HUES64 (cell line): ENCODE measurements at regions not wholly inside any gene's neighbourhood (a gene's known extent, or its start where the extent isn't known, plus 50 kb on each side); places are given as distances from the start of the nearest gene placed in this dataset.
"Not testable (repeated sequence)": the region's sequence is repeated elsewhere in the genome, so short reads cannot be mapped to it uniquely, and the experiment has no call there.

Experiments
- H3K27ac ChIP-seq: 2 replicates; pipeline ENCODE4 v1.7.0; 2013; ENCODE audit warnings: low read depth, low read length, inconsistent platforms
- H3K27me3 ChIP-seq: 2 replicates; pipeline ENCODE4 v1.6.1; 2013; ENCODE audit warnings: mild to moderate bottlenecking, low read length; ENCODE audit not compliant: insufficient read depth
- H3K36me3 ChIP-seq: 2 replicates; pipeline ENCODE4 v1.6.1; 2013; ENCODE audit warnings: mild to moderate bottlenecking, low read length; ENCODE audit not compliant: insufficient read depth
- H3K4me1 ChIP-seq: 2 replicates; pipeline ENCODE4 v1.6.1; 2013; ENCODE audit warnings: mild to moderate bottlenecking, low read length, moderate library complexity; ENCODE audit not compliant: insufficient read depth
- H3K4me3 ChIP-seq: 2 replicates; pipeline ENCODE4 v1.5.1; 2013; ENCODE audit warnings: mild to moderate bottlenecking, low read length, moderate library complexity
- H3K9ac ChIP-seq: 2 replicates; pipeline ENCODE4 v1.6.1; 2013; ENCODE audit warnings: mild to moderate bottlenecking, low read depth, low read length
- H3K9me3 ChIP-seq: 2 replicates; pipeline ENCODE4 v1.6.1; 2013; ENCODE audit warnings: low read depth, low read length; ENCODE audit not compliant: insufficient read depth
- WGBS: fragments of 150-250, 120-280 bp; methylation state at CpG from one replicate; pipeline ENCODE4 v1.1.7; 2013; ENCODE audit warnings: missing lambda C conversion rate; 5-methylcytosine and 5-hydroxymethylcytosine counted together

DNA sequence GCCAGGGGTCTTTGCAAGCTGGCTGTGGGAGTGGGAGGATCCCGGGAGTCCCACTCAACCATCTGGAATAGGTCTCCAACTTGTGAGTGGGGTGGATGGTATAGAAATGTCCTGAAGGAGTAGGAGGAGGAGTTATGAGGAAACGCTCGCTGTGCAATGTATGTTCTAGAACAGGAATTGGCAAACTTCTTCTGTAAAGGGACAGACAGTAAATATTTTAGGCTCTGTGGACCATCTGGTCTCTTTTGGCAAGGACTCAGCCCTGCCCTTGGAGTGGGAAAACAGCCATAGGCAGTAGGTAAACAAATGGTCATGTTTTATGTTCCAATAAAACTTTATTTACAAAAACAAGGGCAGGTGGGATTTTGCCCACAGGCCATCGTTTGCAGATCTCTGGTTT, 149.2 kb downstream of the NPIPB5 start:
- Histone ChIP-seq H3K27me3 (no peaks in the 10 kb centered on the region), H3K27ac (no peak overlapping the region), H3K36me3 (no peaks in the 10 kb centered on the region), H3K4me1 (no peaks in the 10 kb centered on the region), H3K4me3 (no peak overlapping the region), H3K9ac (no peak overlapping the region), H3K9me3 (0 out of 2 replicates have a peak, but pooled peaks cover 7% of the 10 kb centered on the region)
- 95% methylated on average over 4 of the region's 4 CpGs for WGBS

DNA sequence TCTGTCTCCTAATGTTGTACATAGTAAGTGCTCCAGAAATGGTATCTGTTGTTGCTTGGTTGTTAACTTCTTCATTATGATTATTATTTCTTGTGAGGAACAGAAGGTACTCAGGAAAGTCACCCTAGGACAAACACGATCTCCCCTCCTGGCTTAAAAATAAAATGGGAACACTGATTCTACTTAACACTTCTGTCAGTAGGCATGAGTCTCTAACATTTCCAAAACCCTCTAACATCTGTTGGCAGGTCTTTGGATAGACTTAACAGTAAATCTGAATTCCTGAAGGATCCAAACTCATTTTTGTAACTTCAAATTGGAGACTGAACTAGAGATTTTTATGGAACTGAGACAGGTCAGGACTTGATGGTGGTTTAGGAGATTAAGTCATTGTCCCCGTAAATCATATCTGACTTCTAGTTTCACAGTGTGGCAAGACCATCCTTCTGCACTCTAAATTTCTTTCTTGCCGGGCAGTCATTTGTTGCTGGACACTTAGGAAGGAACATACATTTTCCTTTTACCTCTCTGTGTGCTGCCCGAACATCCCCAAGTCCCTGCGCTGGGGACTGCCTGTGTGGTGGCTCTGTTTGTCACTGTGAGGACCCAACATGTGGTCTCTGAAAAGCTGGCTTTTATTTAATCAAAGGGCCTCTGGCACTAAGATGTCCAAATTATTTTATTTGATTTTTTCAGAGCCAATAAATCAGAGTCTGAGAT, 149.9 kb downstream of the NPIPB5 start:
- WGBS: 90% methylated on average over 5 of the region's 5 CpGs
- Histone ChIP-seq H3K9ac (no peak overlapping the region), H3K27me3 (no peaks in the 10 kb centered on the region), H3K27ac (no peak overlapping the region), H3K9me3 (0 out of 2 replicates have a peak, but pooled peaks cover 7% of the 10 kb centered on the region), H3K36me3 (no peaks in the 10 kb centered on the region), H3K4me1 (no peaks in the 10 kb centered on the region), H3K4me3 (no peak overlapping the region)

DNA sequence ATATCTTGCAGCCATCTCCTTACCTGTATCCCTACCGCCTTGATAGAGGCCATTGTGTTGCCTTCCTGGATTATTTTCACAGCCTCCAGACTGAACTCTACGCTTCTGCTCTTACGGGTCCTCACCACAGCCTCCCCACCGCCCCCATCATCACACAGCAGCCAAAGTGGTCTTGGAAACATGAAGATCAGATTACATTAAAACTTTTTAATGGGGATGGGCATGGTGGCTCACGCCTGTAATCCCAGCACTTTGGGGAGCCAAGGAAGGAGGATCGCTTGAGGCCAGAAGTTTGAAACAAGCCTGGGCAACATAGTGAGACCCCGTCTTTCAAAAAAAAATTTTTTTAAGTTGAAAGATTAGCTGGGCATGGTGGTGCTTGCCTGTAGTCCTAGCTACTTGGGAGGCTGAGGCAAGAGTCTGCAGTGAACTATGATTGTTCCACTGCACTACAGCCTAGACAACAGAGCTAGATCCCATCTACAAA, 150.5 kb downstream of the NPIPB5 start:
- Histone ChIP-seq H3K9ac (no peak overlapping the region), H3K27me3 (no peaks in the 10 kb centered on the region), H3K36me3 (no peaks in the 10 kb centered on the region), H3K4me3 (no peak overlapping the region), H3K4me1 (no peaks in the 10 kb centered on the region), H3K9me3 (0 out of 2 replicates have a peak, but pooled peaks cover 7% of the 10 kb centered on the region), H3K27ac (no peak overlapping the region)
- WGBS: 84% methylated on average over 7 of the region's 7 CpGs

DNA sequence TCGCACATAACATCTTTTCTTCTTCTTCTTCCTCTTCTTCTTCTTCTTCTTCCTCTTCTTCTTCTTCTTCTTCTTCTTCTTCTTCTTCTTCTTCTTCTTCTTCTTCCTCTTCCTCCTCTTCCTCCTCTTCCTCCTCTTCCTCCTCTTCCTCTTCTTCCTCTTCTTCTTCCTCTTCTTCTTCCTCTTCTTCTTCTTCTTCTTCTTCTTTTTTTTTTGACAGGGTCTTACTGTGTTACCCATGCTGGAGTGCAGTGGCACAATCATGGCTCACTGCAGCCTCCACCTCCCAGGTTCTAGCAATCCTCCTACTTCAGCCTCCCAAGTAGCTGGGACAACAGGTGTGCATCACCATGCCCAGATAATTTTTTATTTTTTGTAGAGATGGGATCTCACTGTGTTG, 151.0 kb upstream of the HS3ST2 start:
- not testable (repeated sequence) for H3K4me1 ChIP-seq, H3K36me3 ChIP-seq, H3K27me3 ChIP-seq, H3K4me3 ChIP-seq, H3K9ac ChIP-seq, H3K27ac ChIP-seq, H3K9me3 ChIP-seq
- WGBS: 93% methylated on average over 1 of the region's 1 CpG

DNA sequence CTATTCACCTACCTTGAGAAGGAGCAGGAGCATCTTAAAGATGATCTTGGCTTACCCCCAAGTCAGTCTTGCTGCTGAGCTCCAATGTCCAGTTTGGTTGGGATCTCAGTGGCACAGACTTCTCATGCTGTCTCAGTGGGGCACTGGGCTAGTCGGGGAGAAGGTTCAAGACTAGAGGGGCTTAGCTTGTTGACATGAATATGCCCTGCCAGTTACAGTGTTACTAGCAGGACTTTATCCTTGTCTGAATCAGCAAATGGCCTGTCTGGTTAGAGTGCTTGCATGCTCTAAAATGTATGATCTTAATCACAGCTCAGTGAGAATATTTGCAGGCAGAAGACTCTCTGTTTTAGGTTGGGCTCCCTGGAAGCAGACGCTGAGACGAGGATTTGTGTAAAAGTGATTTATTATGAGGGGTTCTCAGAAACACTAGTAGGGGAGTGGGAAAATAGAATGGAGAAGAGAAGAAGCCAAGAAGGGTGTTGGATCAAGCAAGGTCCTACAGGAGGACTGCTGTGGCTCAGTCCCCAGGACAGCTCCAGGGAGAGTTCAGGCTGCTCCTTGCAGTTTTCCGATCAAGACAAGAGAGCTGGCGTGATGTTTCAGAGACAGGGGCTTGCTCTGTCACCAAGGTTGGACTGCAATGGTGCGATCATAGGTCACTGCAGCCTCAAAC, 150.4 kb upstream of the HS3ST2 start:
- H3K9ac ChIP-seq: no peak overlapping the region
- H3K4me1 ChIP-seq: no peaks in the 10 kb centered on the region
- no peaks in the 10 kb centered on the region for H3K36me3 ChIP-seq
- no peaks in the 10 kb centered on the region for H3K27me3 ChIP-seq
- H3K9me3 ChIP-seq: 0 out of 2 replicates have a peak, but pooled peaks cover 7% of the 10 kb centered on the region
- WGBS: 93% methylated on average over 6 of the region's 6 CpGs
- no peak overlapping the region for H3K27ac ChIP-seq
- no peak overlapping the region for H3K4me3 ChIP-seq

DNA sequence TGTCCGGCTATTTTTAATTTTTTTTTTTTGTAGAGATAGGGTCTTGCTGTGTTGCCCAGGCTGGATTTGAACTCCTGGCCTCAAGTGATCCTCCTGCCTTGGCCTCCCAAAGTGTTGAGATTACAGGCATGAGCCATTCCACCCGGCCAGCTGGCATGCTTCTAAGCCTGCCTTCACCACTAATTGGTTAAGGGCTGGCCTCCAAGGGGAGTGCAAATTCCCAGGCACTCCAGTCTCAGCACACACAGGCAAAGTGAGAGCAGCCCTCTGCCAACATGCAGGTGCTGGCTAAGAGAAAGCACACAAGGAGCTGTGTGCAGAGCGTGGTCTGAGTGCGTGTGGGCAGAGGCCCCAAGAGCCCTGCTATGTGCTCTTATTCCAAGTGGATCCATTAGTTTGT, 149.8 kb upstream of the HS3ST2 start:
- Histone ChIP-seq H3K36me3 (no peaks in the 10 kb centered on the region), H3K9me3 (0 out of 2 replicates have a peak, but pooled peaks cover 7% of the 10 kb centered on the region), H3K4me1 (no peaks in the 10 kb centered on the region), H3K27me3 (no peaks in the 10 kb centered on the region), H3K9ac (no peak overlapping the region), H3K4me3 (no peak overlapping the region), H3K27ac (no peak overlapping the region)
- WGBS: 91% methylated on average over 4 of the region's 4 CpGs

DNA sequence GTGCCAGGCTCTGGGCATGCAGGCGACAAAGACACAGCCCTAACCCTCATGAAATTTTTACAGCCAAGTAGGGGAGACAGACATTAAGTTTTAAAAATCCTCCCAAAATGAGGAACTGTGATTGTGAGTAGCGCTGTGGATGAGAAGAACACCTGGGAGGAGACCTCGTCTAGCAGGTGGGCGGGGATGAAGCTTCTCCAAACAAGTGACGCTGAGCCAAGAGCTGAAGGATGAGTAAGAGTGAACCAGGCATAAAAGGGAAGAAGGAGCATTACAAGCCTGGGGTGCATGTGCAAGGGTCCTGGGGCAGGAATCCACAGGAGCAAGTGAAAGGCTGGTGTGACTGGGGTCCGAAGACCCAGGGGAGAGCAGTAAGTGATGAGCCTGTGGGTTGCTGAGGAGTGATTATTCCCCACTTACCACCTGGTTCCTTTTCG, 149.4 kb upstream of the HS3ST2 start:
- H3K4me3 ChIP-seq: no peak overlapping the region

DNA sequence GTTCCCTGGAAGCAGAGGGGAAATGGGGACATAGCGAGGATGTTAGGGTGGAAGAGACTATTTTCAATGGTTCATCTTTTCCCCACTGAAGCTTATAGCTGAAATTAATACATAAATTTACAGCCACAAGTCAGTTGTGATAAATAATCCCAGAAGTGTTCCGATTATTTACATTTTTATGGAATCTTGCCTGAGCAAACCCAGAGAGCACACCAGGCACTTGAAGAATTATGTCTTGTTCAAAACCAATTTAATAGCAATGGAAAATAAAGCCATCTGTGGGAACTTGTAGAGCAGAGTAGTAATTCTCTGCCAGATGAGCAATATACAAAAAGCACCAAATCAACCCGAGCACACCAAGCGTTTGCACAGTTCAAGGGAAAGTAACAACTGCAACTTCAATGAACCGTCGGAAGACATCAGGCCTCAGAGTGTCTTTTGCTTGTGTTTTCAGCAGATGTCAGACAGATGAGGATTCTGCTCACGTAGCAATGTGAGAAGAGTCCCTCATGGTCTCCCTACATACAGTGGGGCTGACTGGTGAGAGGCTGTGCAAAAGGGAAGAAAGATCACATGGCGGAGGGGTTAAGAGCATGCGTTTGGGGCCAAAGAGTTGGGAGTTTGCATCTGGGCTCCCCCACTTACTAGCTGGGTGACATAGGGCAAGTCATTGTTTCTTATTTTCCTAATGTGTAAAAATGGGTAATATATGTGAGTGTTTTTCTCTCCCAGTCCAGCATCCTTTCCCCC, 148.7 kb upstream of the HS3ST2 start:
- 94% methylated on average over 9 of the region's 9 CpGs for WGBS
- Histone ChIP-seq H3K27me3 (no peaks in the 10 kb centered on the region), H3K4me3 (no peak overlapping the region), H3K9me3 (0 out of 2 replicates have a peak, but pooled peaks cover 7% of the 10 kb centered on the region), H3K9ac (no peak overlapping the region), H3K27ac (no peak overlapping the region), H3K36me3 (no peaks in the 10 kb centered on the region), H3K4me1 (no peaks in the 10 kb centered on the region)

More for the DNA sequence above, 149.4 kb upstream of the HS3ST2 start:
- WGBS: 88% methylated on average over 7 of the region's 7 CpGs
- Histone ChIP-seq H3K27ac (no peak overlapping the region), H3K27me3 (no peaks in the 10 kb centered on the region), H3K4me1 (no peaks in the 10 kb centered on the region), H3K9ac (no peak overlapping the region), H3K36me3 (no peaks in the 10 kb centered on the region), H3K9me3 (0 out of 2 replicates have a peak, but pooled peaks cover 7% of the 10 kb centered on the region)

DNA sequence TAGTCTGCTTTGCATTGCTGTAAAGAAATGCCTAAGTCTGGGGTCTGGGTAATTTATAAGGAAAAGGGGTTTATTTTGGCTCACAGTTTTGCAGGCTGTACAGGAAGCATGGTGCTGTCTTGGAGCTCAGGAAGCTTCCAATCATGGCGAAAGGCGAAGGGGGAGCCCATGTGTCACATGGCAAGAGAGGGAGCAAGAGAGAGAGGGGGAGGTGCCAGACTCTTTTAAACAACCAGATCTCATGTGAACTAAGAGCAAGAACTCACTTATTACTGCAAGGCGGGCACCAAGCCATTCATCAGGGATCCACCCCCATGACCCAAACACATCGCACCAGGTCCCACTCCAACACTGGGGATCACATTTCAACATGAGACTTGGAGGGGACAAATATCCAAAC, 148.2 kb upstream of the HS3ST2 start:
- no peak overlapping the region for H3K27ac ChIP-seq
- no peaks in the 10 kb centered on the region for H3K4me1 ChIP-seq
- 81% methylated on average over 3 of the region's 4 CpGs for WGBS
- H3K4me3 ChIP-seq: no peak overlapping the region
- no peaks in the 10 kb centered on the region for H3K27me3 ChIP-seq
- no peaks in the 10 kb centered on the region for H3K36me3 ChIP-seq
- H3K9me3 ChIP-seq: 0 out of 2 replicates have a peak, but pooled peaks cover 7% of the 10 kb centered on the region
- H3K9ac ChIP-seq: no peak overlapping the region

DNA sequence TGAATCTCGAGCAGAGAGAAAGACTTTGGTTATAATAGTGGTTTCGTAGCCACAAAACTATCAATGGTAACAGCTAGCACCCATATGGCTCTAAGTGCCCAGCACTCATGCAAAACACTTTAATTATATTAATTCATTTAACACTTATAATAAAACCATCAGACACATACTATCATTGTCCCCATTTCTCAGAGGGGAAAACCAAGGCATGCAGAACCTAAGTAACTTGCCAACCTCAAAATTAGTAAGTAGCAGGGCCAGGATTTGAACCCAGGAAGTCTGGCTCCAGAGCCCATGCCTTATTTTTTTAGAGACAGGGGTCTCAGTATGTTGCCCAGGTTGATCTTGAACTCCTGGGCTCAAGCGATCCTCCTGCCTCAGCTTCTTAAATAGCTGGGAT, 145.6 kb upstream of the HS3ST2 start:
- Histone ChIP-seq H3K4me1 (no peaks in the 10 kb centered on the region), H3K27ac (no peak overlapping the region), H3K36me3 (no peaks in the 10 kb centered on the region), H3K9me3 (no peaks in the 10 kb centered on the region), H3K4me3 (no peak overlapping the region), H3K27me3 (no peaks in the 10 kb centered on the region), H3K9ac (no peak overlapping the region)
- WGBS: 95% methylated on average over 3 of the region's 3 CpGs

DNA sequence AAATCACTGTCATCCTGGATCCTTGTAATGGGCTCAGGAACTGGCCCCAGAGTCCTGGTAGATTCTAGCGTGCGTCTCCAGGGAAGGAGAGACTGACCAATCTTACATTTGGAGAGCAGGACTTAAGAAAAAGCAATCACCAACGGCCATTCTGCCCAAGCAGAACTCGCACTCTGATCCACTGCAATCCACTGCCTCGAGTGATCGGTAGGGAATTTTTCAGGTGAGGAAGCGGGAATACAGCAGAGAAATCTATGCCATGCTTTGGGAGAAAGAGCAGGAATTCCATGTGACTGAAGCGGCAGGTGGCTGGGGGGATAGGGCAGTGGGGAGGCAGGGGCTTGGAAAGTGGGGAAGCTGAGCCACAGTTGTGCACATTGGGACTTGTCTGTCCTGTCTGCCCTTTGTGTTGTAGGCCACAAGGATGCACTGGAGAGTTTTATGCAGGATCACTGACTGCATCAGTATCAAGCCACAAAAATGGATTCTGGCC, 143.9 kb upstream of the HS3ST2 start:
- H3K36me3 ChIP-seq: no peaks in the 10 kb centered on the region
- no peak overlapping the region for H3K27ac ChIP-seq
- H3K9ac ChIP-seq: no peak overlapping the region
- no peaks in the 10 kb centered on the region for H3K27me3 ChIP-seq
- no peaks in the 10 kb centered on the region for H3K4me1 ChIP-seq
- no peaks in the 10 kb centered on the region for H3K9me3 ChIP-seq
- WGBS: 95% methylated on average over 8 of the region's 8 CpGs
- no peak overlapping the region for H3K4me3 ChIP-seq
